ENCODE measurements at regions not wholly inside any gene's neighbourhood (a gene's known extent, or its start where the extent isn't known, plus 50 kb on each side); places are given as distances from the start of the nearest gene placed in this dataset.

- TF ChIP-seq, protein P1, sequence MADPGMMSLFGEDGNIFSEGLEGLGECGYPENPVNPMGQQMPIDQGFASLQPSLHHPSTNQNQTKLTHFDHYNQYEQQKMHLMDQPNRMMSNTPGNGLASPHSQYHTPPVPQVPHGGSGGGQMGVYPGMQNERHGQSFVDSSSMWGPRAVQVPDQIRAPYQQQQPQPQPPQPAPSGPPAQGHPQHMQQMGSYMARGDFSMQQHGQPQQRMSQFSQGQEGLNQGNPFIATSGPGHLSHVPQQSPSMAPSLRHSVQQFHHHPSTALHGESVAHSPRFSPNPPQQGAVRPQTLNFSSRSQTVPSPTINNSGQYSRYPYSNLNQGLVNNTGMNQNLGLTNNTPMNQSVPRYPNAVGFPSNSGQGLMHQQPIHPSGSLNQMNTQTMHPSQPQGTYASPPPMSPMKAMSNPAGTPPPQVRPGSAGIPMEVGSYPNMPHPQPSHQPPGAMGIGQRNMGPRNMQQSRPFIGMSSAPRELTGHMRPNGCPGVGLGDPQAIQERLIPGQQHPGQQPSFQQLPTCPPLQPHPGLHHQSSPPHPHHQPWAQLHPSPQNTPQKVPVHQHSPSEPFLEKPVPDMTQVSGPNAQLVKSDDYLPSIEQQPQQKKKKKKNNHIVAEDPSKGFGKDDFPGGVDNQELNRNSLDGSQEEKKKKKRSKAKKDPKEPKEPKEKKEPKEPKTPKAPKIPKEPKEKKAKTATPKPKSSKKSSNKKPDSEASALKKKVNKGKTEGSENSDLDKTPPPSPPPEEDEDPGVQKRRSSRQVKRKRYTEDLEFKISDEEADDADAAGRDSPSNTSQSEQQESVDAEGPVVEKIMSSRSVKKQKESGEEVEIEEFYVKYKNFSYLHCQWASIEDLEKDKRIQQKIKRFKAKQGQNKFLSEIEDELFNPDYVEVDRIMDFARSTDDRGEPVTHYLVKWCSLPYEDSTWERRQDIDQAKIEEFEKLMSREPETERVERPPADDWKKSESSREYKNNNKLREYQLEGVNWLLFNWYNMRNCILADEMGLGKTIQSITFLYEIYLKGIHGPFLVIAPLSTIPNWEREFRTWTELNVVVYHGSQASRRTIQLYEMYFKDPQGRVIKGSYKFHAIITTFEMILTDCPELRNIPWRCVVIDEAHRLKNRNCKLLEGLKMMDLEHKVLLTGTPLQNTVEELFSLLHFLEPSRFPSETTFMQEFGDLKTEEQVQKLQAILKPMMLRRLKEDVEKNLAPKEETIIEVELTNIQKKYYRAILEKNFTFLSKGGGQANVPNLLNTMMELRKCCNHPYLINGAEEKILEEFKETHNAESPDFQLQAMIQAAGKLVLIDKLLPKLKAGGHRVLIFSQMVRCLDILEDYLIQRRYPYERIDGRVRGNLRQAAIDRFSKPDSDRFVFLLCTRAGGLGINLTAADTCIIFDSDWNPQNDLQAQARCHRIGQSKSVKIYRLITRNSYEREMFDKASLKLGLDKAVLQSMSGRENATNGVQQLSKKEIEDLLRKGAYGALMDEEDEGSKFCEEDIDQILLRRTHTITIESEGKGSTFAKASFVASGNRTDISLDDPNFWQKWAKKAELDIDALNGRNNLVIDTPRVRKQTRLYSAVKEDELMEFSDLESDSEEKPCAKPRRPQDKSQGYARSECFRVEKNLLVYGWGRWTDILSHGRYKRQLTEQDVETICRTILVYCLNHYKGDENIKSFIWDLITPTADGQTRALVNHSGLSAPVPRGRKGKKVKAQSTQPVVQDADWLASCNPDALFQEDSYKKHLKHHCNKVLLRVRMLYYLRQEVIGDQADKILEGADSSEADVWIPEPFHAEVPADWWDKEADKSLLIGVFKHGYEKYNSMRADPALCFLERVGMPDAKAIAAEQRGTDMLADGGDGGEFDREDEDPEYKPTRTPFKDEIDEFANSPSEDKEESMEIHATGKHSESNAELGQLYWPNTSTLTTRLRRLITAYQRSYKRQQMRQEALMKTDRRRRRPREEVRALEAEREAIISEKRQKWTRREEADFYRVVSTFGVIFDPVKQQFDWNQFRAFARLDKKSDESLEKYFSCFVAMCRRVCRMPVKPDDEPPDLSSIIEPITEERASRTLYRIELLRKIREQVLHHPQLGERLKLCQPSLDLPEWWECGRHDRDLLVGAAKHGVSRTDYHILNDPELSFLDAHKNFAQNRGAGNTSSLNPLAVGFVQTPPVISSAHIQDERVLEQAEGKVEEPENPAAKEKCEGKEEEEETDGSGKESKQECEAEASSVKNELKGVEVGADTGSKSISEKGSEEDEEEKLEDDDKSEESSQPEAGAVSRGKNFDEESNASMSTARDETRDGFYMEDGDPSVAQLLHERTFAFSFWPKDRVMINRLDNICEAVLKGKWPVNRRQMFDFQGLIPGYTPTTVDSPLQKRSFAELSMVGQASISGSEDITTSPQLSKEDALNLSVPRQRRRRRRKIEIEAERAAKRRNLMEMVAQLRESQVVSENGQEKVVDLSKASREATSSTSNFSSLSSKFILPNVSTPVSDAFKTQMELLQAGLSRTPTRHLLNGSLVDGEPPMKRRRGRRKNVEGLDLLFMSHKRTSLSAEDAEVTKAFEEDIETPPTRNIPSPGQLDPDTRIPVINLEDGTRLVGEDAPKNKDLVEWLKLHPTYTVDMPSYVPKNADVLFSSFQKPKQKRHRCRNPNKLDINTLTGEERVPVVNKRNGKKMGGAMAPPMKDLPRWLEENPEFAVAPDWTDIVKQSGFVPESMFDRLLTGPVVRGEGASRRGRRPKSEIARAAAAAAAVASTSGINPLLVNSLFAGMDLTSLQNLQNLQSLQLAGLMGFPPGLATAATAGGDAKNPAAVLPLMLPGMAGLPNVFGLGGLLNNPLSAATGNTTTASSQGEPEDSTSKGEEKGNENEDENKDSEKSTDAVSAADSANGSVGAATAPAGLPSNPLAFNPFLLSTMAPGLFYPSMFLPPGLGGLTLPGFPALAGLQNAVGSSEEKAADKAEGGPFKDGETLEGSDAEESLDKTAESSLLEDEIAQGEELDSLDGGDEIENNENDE (IDR thresholded peaks at IDR 0.05; ENCODE audit: insufficient replicate concordance, low read length) = no peak
- TF ChIP-seq HDAC2 (IDR thresholded peaks at IDR 0.05; ENCODE audit: borderline replicate concordance in 1 of 2, low read depth in 2 of 2, low read length in 2 of 2) (no peak), POLR2A (IDR thresholded peaks at IDR 0.05; ENCODE audit: control extremely low read depth in 1 of 2, low read depth in 2 of 2, low read length in 2 of 2) (no peak), KDM4A (IDR thresholded peaks at IDR 0.05; ENCODE audit: low read depth, low read length, severe bottlenecking) (no peak), EZH2 (IDR thresholded peaks at IDR 0.05; ENCODE audit: low read depth, low read length, severe bottlenecking) (no peak), MAFK (IDR thresholded peaks at IDR 0.05; ENCODE audit: low read depth, low read length) (no peak)
These were observed 162.7 kb downstream of the SHOX start (continued) for GRCh38 chrX:793216-793770.

All from H1 (cell line).